ENCODE measurements at regions not wholly inside any gene's neighbourhood (a gene's known extent, or its start where the extent isn't known, plus 50 kb on each side); places are given as distances from the start of the nearest gene placed in this dataset.
"Not testable (repeated sequence)": the region's sequence is repeated elsewhere in the genome, so short reads cannot be mapped to it uniquely, and the experiment has no call there.

GRCh38 chr12:46669720-46670119 is 156.1 kb downstream of the SLC38A4 start:
- no peak for DNase-seq

DNA sequence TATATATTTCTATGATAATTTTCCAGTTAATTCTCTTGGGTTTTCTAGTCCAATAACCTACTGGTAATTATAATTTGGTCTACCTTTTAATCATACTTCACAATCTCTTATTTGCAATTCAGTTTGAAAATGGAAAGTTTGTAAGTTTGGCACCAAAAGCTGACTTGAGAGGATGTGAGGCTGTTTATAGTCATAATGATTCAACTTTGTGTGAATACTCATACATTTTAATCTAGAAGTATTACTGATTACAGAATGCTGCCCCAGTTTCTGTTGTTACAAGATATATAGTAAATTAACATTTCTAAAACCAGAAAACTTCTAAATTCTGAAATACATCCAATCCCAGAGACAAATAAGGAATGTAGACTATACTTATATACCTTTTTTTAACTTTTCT is 158.2 kb downstream of the SLC38A4 start:
- peak; percentile 68 for DNase-seq

DNA sequence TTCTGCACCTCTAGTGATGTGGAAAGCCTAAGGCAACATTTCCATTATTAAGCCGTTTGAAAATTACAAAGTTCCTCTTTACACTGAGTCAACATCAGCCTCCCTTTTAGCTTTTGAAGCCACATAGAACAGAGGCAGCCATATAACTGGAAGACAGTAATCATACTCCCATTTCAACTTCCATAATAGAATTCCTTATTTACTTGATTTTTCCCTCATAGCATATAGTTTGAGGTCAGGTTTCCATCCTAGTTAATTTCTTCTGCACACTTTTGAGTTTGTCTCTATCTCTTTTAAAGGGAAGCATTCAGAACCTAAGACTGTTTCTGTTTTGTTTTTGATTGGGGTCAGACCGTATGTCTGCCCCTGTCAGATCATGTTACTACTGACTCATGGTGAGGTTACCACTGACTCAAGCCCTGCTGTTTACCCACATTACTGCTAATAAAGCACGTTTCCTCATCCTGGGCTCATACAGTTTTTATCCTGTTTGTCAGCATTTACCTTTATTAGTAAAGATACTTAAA is 161.0 kb downstream of the SLC38A4 start:
- DNase-seq = peak; percentile 94

DNA sequence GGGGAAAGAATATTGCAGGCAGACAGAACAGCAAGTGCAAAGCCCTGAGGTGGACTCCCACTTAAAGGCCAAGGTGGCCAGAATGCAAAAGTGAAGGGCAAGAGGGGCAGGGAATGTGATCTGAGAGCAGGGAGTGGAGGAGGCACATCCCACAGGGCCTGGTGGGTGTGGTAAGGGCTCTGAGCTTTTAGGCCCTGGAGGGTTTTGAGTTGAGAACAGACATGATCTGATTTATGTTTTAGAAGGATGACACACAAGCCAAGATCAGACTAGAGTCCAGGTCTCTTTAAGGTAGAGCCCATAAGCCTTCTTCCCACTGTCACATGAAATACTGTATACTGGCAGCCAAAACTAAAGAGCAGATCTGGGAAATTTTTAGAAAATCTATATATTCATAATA is 162.5 kb downstream of the SLC38A4 start:
- DNase-seq = no peak

GRCh38 chr12:46661110-46661845 is 164.5 kb downstream of the SLC38A4 start:
- DNase-seq = peak; percentile 91

DNA sequence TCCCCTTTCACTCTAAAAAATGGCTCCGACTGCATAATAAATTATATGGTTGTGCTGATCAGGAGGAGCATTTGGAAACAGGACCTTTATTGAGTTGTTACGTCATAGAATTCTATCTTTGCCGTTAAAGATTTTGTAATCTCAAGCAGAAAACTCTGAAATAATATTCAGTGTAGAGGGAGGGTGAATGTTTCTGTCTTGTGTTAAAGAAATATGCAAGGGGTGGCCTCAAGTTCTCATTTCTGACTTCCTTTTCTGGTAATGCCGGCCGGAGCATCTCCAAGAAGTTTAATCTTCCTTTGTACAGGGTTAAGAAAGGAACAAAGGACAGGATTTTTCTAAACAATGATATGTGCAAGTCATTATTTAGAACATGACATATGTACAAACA is 165.1 kb downstream of the SLC38A4 start:
- peak; percentile 64 for DNase-seq

- DNase-seq = peak; percentile 20
Observed at GRCh38 chr12:46660276-46660675, 165.5 kb downstream of the SLC38A4 start.

GRCh38 chr12:46659824-46660223 is 166.0 kb downstream of the SLC38A4 start:
- DNase-seq = peak; percentile 20

- DNase-seq = no peak
Observed at GRCh38 chr12:46659032-46659650, 166.7 kb downstream of the SLC38A4 start.

GRCh38 chr12:46657453-46658411 is 168.1 kb downstream of the SLC38A4 start:
- peak; percentile 40 for DNase-seq

- DNase-seq = not testable (repeated sequence)
Observed at GRCh38 chr12:46655984-46656383, 169.8 kb downstream of the SLC38A4 start.

DNA sequence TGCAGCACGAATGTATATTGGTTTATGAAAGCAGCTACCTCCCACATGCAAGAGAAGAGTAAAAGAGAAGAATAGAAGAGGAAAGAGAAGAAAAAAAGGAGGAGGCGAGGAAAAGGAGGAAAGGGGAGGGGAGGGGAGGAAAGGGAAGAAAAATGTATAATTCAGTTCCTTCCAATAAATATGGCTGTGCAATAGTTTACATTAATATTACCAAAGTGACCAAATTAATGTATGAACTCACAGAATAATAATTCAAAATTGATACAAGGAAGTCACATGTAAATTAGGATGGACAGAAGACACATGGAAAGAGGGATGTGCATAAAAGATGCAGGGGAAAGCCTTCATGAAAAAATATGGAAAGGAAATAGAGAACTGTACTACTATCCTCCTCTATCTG is 172.5 kb downstream of the SLC38A4 start:
- DNase-seq = no peak

DNA sequence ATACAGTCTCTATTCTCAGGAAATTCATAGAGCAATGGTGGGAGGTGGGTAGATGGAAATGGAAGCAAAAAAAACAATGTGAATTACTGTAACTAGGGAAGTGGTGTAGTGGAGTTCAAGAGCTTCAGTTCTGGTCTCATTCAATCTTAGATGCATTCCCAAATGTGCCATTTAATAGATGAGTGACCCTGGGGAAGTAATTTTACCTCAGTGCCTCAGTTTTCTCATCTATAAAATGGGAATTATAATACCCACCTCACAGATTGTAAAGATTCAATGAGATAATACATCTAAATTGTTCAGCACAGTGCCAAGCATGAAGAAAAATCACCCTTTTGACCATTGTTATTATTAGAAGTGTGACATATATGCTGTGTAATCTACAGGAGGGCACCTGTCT is 173.1 kb downstream of the SLC38A4 start:
- no peak for DNase-seq

DNA sequence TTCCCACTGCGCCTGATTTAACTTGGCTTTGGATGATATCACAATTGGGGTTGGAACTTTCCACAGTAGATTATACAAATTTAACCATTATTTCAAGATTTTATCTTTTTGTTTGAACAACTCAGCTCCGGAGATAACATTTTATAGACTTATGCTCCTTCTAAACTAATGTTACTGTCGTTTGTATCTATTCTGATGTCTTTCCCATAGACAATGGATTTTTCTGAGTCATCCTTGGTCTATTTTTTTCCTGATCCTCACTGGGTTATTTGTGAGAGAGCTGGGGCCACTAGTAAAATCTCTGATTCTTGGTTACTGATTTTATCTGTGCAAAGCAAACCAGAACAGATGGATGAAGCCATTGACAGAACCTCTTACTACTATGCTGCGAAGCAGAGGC is 175.1 kb downstream of the SLC38A4 start:
- DNase-seq = no peak

DNA sequence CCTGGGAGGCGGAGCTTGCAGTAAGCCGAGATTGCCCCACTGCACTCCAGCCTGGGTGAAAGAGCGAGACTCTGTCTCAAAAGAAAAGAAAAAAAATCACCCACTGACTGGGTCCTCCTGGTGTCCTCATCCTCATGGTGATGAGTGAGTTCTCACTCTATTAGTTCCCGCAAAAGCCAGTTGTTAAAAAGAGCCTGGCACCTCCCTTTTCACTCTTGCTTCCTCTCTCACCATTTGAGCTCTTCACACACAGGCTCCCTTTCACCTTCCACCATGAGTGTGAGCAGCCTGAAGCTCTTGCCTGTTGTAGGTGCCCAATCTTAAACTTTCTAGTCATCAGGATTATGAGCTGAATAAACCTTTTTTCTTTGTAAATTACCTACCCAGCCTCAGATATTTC is 176.4 kb downstream of the SLC38A4 start:
- no peak for DNase-seq

GRCh38 chr12:46647034-46647433 is 178.8 kb downstream of the SLC38A4 start:
- DNase-seq = no peak

GRCh38 chr12:46641649-46642048 is 184.1 kb downstream of the SLC38A4 start:
- DNase-seq = not testable (repeated sequence)

GRCh38 chr12:46635818-46636217 is 190.0 kb downstream of the SLC38A4 start:
- no peak for DNase-seq

DNA sequence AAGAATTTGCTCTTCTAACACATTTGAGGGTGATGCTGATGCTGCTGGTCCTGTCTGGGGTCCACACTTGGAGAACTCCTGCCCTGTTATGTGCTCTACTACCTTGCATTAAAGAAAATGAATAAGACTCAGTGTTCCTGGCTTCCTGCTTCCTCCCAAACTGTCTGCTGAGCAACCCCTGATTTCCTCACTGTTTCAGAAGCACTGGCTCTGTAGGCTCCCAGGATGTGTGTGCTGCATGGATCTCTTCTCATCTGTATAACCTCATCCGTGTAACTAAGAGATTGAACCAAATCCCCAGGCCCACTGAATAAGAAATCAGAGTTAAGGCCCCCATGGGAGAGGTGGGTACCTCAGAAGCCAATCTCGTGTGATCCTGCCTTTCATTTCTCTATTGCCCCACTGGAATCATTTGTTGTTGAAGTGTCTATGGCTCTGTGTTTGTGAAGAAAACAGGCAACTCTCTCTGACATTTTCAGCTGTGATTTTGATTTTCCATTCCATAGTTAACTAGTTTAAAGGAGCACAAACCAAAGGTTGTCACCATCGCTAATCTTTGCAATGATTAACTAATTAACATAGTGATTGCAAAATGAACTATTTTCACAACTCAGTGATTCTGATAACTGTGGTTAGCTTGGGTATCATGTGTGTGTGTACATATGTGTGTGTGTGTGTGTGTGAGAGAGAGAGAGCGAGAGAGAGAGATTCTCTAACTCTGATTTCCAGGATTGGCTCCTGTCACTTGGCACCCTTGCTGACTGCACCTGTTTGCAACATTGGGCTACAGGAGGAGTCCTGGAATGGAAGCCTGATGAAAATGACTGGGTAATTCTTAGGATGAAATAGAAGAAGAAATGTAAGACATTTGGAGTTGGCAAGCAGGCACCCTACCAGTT is 196.2 kb downstream of the SLC38A4 start:
- DNase-seq = no peak

DNA sequence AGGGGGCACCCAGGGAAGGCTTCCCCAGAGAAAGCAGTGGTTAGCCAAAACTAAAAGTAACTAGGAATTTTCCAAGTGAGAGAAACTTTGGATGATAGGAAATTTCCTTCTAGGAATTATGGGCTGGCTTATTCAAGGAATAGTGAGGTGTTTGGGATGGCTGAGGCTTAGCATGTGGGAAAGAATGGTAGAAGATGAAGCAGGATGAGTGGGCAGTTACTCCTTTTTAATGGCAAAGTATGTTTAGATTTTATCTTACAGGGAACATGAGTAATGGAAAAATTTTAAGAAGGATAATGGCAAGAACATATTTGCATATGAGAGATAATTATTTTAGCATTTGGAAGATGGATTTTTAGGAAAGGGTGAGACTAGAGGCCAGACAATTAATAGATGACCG is 197.6 kb downstream of the SLC38A4 start:
- DNase-seq = no peak

- DNase-seq = peak; percentile 11
Observed at GRCh38 chr12:46627686-46628085, 198.1 kb downstream of the SLC38A4 start.

- not testable (repeated sequence) for DNase-seq
Observed at GRCh38 chr12:46619474-46619873, 206.3 kb downstream of the SLC38A4 start.

Data from HCEC 1CT (cell line).